ENCODE measurements at regions not wholly inside any gene's neighbourhood (a gene's known extent, or its start where the extent isn't known, plus 50 kb on each side); places are given as distances from the start of the nearest gene placed in this dataset.

DNA sequence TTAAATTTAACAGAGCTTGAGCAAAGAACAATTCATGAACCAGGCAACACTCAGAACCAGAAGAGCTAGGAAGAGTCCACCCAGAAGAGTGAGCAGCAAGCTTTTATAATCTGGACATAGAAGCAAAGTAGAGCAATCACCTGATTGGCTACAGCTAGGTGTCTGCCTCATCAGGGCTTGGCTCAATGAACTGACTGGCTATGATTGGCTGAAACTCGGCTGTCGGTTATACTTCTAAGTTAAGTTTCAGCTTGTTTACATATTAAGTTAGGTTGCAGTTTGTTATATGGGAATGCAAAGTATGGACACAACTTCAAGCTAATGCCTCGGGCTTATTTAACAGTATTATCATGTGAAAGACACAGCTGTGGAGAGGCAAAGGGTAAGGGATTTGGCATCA, 63.2 kb upstream of the NABP1 start:
- DNase-seq: no peak

DNA sequence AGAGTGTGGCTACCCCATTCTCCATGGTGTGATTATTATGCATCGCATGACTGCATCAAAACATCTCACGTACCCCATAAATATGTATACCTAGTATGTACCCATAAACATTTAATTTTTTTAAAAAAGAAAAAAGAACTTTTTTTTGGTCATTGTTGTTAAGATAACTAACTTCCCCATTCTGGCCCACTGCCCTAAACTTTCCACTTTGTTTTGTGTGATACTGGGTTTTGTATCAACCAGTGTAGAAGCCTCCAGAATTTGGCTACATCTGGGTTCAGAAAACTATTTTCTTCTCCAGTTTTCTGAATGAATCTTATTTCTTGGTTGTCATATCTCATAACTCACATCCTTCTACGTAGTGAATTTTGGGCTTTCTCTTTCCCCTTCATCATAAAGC, 62.3 kb upstream of the NABP1 start:
- DNase-seq: no peak

DNA sequence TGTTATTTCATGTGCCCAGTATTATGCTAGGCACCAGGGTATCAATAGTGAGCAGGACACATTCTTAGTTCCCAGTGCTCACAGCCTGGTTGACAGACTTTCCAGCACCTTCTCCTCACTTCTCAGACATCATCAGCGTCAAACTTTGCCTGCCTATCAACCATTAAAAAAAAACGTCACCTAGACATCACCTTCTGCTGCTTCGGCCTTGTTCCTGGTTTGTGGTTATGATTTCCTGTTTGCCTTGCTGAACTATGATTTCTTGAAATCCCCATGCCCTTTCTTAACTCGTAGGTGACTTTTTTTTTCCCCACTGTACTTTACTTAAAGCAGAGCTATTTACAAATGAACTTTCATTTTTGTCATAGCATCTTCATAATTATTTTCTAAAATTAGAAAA, 60.4 kb upstream of the NABP1 start:
- DNase-seq: peak; percentile 59

DNA sequence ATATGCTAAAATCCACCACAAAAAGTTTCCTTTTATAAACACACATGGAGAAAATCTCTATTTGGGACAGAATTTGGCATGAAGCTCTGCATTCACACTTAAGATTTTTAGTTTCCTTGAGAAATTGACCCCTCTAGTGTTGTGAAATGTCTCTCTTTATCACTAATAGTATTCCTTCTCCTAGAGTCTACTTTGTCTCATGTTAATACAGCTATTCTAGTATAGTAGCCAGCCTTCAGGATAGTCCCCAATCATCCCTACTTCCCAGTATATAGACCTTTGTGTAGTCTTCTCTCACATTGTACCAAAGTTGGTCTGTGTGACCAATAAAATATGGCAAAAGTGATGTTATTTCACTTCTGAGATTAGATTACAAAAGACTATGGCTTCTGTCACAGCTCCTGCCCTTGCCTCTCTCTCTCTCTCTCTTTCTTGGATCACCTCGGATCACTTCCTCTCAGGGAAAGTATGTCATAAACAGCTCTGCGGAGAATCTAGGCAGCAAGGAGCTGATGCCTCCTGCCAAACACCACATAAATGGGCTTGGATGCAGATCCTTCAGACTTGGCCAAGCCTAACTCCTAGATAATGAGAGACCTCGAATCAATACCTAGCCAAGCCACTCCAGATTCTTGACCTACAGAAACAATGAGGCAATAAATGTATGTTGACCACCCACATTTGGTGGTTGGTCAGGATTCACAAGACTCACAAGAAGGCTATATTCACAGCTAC, 59.7 kb upstream of the NABP1 start:
- DNase-seq: no peak

DNA sequence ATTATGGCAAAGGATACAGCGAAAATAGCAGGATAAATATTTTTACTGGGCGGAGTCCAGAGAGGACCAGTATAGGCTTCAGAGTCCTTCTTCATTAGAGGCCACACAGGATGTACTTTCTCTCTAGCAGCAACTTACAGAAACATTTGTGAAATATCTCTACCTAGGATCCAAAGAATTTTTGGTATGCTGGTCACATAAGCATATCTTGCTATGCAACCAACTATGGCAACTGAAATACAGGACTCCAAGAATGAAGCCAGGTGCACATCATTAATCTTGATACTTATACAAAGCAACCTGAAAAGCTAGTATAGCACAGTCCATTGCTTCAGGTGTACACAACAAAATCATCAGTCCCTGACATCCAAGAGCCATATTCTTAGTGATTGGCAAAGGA, 59.1 kb upstream of the NABP1 start:
- DNase-seq: no peak

DNA sequence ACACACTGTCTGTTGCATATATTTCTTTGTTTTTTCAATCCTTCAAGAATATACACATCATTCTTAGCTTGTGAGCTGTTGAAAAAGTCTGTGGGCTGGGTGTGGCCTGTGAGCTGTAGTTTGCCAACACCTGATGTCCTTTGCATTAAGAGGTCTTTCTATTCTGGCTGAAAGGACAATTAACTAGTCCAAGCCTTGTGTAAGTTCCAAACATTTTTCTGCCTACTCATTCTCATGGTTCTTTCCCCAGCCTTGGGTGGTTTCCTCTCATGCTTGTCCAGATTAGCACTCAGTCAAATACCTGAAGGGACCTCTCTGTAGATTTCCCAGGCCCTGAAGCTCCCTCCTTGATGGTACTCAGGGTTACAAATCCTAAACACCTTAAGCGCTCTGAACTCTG, 57.8 kb upstream of the NABP1 start:
- no peak for DNase-seq

DNA sequence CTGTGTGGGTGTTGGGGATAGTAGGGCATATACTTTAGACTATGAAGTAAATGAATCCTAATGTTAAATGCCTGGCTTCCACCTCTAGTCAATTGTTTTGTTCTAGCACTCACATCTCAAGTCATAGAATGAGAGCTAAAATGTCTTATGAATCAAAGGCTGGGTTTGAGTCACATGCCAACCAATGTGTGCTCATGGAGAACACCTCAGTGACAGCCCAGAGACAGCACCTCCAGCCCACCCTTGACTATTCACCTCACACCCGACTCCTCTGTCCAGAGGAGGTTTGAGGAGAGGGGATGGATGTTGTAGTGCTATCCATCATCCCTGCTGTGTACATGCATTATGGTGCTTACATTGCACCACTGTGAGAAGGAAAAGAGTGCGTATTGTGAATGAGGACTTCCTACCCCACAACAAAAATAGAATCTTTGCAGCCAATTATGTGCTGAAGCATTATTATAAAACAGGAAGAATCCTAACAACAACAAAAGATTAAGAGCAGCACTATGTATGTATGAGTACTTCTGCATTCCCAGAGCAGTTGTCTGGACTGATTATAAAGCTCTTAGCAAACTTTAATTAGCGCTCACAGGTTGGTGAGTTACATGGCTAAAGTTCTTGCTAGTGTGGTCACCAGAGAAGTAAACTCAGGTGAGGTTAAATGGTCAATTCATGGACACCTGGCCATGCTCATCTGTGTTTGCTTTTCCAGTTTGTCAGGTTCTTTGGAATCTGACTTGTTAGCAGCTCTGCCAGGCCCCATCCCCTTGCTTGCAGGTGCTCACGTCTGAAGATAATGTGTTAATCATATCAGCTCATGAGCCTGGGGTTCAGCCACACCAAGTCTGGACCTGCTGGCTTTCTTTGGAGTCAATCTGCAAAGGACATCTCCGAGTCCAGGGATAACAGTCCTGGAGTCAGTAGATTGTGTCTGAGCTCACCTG, 55.3 kb upstream of the NABP1 start:
- no peak for DNase-seq

DNA sequence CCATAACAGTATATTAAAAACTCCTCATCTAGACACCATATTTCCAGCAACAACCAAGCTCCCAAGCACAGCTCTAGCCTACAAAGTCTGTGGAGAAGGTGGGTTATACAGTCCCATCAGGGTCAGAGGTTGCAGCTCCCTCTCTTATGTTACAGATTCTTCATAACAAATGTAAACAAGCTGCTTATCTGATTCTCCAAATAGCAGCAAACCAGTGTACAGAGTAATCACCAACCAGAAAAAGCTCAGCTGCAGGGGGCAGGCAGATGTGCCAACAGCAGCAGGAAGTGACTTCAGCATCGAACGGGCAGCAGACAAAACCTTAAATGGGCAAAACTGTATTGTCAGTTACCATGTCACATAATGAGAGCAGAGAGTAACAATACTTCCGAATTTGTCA, 52.9 kb upstream of the NABP1 start:
- DNase-seq: peak; percentile 42

DNA sequence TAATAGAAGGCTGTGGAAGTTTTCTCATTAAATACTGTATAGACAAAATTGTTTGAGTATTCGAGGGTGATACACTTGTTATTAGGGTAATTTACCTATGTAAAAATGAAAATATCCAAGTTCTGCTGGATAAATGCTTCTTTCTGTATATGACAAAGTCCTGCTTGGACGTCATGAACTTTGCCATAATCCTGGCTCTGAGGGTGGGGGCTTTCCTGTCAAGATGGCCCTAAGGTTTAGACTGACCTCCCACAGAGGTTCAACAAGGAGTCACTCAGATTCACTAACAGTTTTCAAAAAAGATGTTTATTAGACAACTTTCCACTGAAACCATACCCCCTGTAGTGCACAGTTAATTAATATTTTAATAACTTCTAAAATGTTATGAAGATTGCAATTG, 52.5 kb upstream of the NABP1 start:
- DNase-seq: no peak

DNA sequence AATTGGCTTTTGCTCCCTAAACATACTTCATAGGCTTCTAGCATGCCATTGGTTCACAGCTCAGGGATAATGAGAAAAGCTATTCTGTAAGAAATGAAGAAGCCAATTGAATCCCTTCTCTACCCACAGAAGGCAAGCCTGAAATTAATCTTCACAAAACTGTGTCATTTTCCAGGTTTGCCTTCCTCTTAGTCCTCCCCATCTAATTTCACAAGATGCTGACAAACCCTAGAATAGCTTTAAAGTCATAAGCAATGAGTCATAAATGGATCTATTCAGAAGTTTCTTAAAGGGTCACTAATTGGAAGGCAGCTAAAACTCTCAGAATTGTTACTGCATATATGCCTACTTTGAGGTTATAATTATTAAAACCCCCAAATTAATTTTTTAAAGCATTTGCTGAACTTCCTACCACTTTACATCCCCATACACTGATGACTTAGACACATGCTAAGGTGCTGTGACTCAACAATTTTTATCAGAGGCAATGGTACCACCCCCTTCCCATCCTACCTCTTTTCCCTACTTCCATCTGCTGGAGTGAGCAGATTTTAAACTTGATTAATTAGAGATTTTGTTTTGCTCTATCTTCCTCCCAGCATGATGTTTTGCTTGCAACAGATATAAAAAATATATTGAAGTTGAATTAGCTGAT, 51.3 kb upstream of the NABP1 start:
- no peak for DNase-seq

DNA sequence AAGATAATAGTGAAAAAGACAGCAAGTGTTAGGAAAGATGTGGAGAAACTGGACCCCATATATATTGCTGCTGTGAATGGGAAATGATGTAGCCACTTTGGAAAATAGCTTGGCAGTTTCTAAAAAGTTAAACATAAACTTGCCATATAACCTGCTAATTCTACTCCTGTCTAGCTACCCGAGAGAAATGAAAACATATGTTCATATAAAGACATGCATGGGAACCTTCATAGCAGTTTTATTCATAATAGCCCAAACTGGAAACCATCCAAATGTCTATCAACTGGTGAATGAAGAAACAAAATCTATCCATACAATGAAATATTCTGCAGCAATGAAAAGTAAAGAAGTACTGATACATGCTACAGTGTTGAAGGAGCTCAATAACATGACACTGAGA, 50.4 kb upstream of the NABP1 start:
- DNase-seq: no peak

Data from CD4-positive, alpha-beta T cell treated with Interleukin-17A for 4 hours (primary cell).